ENCODE measurements at regions not wholly inside any gene's neighbourhood (a gene's known extent, or its start where the extent isn't known, plus 50 kb on each side); places are given as distances from the start of the nearest gene placed in this dataset.

GRCh38 chr15:69747193-69747592 is 294.6 kb downstream of the RPLP1 start:
- 86 to 90% (median 86%) methylated on average over 5 of the region's 5 CpGs for WGBS, 3 donors
- TF ChIP-seq EP300 (IDR thresholded peaks at IDR 0.05) (no peak), POLR2A (IDR thresholded peaks at IDR 0.05) (no peak), CTCF (IDR thresholded peaks at IDR 0.05) (no peak)
- H3K27ac ChIP-seq: no peak overlapping the region
- DNase-seq: no peak
- H3K27me3 ChIP-seq: no peaks in the 10 kb centered on the region
- no peaks in the 10 kb centered on the region for H3K9me3 ChIP-seq
- intact Hi-C loops (cut with DNase I): no loop called here
- no peak overlapping the region for H3K4me3 ChIP-seq
- H3K36me3 ChIP-seq: no peaks in the 10 kb centered on the region
- H3K4me1 ChIP-seq (ENCODE audit: insufficient read depth): no peaks in the 10 kb centered on the region

GRCh38 chr15:69748131-69748530 is 295.5 kb downstream of the RPLP1 start:
- intact Hi-C loops (cut with DNase I): no loop called here
- no peaks in the 10 kb centered on the region for H3K4me1 ChIP-seq (ENCODE audit: insufficient read depth)
- no peaks in the 10 kb centered on the region for H3K9me3 ChIP-seq
- DNase-seq: no peak
- WGBS, 3 donors: 85 to 87% (median 85%) methylated on average over 7 of the region's 7 CpGs
- H3K4me3 ChIP-seq: no peak overlapping the region
- no peak overlapping the region for H3K27ac ChIP-seq
- TF ChIP-seq CTCF (IDR thresholded peaks at IDR 0.05): no peak
- TF ChIP-seq EP300 (IDR thresholded peaks at IDR 0.05): no peak
- no peak for TF ChIP-seq POLR2A (IDR thresholded peaks at IDR 0.05)
- H3K36me3 ChIP-seq: no peaks in the 10 kb centered on the region
- no peaks in the 10 kb centered on the region for H3K27me3 ChIP-seq

- Histone ChIP-seq H3K27ac (no peak overlapping the region), H3K9me3 (no peaks in the 10 kb centered on the region), H3K4me3 (no peak overlapping the region), H3K27me3 (no peaks in the 10 kb centered on the region), H3K4me1 (ENCODE audit: insufficient read depth) (no peaks in the 10 kb centered on the region), H3K36me3 (no peaks in the 10 kb centered on the region)
- TF ChIP-seq POLR2A (IDR thresholded peaks at IDR 0.05) (no peak), EP300 (IDR thresholded peaks at IDR 0.05) (no peak), CTCF (IDR thresholded peaks at IDR 0.05) (no peak)
- DNase-seq: no peak
- 82 to 90% (median 82%) methylated on average over 3 of the region's 3 CpGs for WGBS, 3 donors
- intact Hi-C loops (cut with DNase I): no loop called here
Measured at GRCh38 chr15:69748576-69749185, 296.1 kb downstream of the RPLP1 start.

GRCh38 chr15:69749274-69749673 is 296.7 kb downstream of the RPLP1 start:
- TF ChIP-seq EP300 (IDR thresholded peaks at IDR 0.05) (no peak), POLR2A (IDR thresholded peaks at IDR 0.05) (no peak), CTCF (IDR thresholded peaks at IDR 0.05) (no peak)
- Histone ChIP-seq H3K4me1 (ENCODE audit: insufficient read depth) (no peaks in the 10 kb centered on the region), H3K27ac (no peak overlapping the region), H3K36me3 (no peaks in the 10 kb centered on the region), H3K27me3 (no peaks in the 10 kb centered on the region), H3K4me3 (no peak overlapping the region), H3K9me3 (no peaks in the 10 kb centered on the region)
- intact Hi-C loops (cut with DNase I): no loop called here
- 83 to 91% (median 85%) methylated on average over 4 of the region's 4 CpGs for whole genome bisulfite sequencing, 3 donors
- no peak for DNase-seq
